A549 (cell line): ENCODE measurements at regions not wholly inside any gene's neighbourhood (a gene's known extent, or its start where the extent isn't known, plus 50 kb on each side); places are given as distances from the start of the nearest gene placed in this dataset.

Experiments
- BHLHE40 ChIP-seq: IDR thresholded peaks from 2 replicates; pipeline ENCODE4 v1.6.1; 2012; ENCODE audit warnings: low read depth, low read length, inconsistent platforms
- CBX2 ChIP-seq: fragments of 200-600 bp; sonication (generic); IDR thresholded peaks from 2 replicates; pipeline ENCODE4 v1.6.1; 2016; ENCODE audit warnings: low read depth, mild to moderate bottlenecking, borderline replicate concordance
- CBX8 ChIP-seq: fragments of 200-600 bp; sonication (generic); IDR thresholded peaks from 2 replicates; pipeline ENCODE4 v1.6.1; 2016
- CEBPB ChIP-seq, 2 experiments: fragments of >200 bp in 1 of 2; sonication (Bioruptor Twin) in 1 of 2; formaldehyde crosslinking in 1 of 2; IDR thresholded peaks; 2 replicates each; pipeline ENCODE4 v1.6.1; 2012 to 2016
- CHD4 ChIP-seq: fragments of 200-600 bp; sonication (generic); IDR thresholded peaks from 2 replicates; pipeline ENCODE4 v1.6.1; 2016; ENCODE audit warnings: antibody characterized with exemption, mild to moderate bottlenecking, borderline replicate concordance
- EP300 ChIP-seq, 2 experiments: fragments of >200 bp; sonication (Bioruptor Twin); formaldehyde crosslinking; IDR thresholded peaks; 2 replicates in 1 of 2; 3 replicates in 1 of 2; pipeline ENCODE4 v1.6.1; 2016 to 2017
- HDAC2 ChIP-seq: fragments of 200-600 bp; sonication (generic); IDR thresholded peaks from 2 replicates; pipeline ENCODE4 v1.6.1; 2016
- JUNB ChIP-seq: fragments of >200 bp; sonication (Bioruptor Twin); formaldehyde crosslinking; IDR thresholded peaks from 2 replicates; pipeline ENCODE4 v1.6.1; 2016
- MAX ChIP-seq: IDR thresholded peaks from 2 replicates; pipeline ENCODE4 v1.6.1; 2012
- POLR2AphosphoS2 ChIP-seq: conservative IDR thresholded peaks from 2 replicates; pipeline ENCODE4 v1.6.1; 2012; ENCODE audit warnings: low read length, improper control_type of control experiment, inconsistent platforms
- USF2 ChIP-seq: fragments of 450-650 bp; IDR thresholded peaks from 2 replicates; pipeline ENCODE4 v1.6.1; 2014; ENCODE audit warnings: antibody characterized with exemption
- ZNF302 ChIP-seq: fragments of 250-450 bp; sonication (Bioruptor Pico); IDR thresholded peaks from 2 replicates; pipeline ENCODE4 v1.9.0; 2021; ENCODE audit warnings: inconsistent platforms, mild to moderate bottlenecking, moderate library complexity
- TF ChIP-seq, protein P1 (sequence below): fragments of >200 bp; sonication (Bioruptor Twin); formaldehyde crosslinking; IDR thresholded peaks from 3 replicates; pipeline ENCODE4 v1.5.1; 2016
- TF ChIP-seq, protein P2 (sequence below): IDR thresholded peaks from 2 replicates; pipeline ENCODE4 v1.6.1; 2012

DNA sequence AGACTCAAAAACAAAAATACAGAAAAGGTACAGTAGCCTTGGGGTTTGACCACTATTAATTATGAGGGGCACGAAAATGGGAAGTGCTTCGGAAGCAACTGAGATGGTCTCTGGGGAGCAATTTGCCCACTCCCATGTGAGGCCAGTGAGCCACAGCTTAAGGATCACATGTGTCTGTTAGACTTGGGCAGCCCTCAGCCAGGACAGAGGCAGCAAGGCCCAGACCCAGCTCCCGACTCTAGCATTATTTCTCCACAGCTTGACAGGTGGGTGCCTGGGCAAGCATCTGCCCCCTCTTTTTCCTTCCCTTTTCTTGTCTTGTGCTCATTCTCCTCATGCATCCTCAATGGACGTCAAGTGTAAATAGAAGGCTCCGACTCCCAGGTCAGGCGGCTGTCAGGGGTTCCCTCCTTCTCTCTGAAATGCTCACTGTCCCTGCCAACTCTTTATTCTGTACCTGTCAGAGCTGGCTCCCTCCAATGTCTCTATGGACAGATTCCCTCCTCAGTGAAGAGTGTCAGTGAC is 137.0 kb upstream of the RCN1 start:
- TF ChIP-seq POLR2AphosphoS2 = no peak
- no peak for TF ChIP-seq EP300 (IDR thresholded peaks at IDR 0.05)
- TF ChIP-seq CBX8 = no peak
- TF ChIP-seq, protein P1, sequence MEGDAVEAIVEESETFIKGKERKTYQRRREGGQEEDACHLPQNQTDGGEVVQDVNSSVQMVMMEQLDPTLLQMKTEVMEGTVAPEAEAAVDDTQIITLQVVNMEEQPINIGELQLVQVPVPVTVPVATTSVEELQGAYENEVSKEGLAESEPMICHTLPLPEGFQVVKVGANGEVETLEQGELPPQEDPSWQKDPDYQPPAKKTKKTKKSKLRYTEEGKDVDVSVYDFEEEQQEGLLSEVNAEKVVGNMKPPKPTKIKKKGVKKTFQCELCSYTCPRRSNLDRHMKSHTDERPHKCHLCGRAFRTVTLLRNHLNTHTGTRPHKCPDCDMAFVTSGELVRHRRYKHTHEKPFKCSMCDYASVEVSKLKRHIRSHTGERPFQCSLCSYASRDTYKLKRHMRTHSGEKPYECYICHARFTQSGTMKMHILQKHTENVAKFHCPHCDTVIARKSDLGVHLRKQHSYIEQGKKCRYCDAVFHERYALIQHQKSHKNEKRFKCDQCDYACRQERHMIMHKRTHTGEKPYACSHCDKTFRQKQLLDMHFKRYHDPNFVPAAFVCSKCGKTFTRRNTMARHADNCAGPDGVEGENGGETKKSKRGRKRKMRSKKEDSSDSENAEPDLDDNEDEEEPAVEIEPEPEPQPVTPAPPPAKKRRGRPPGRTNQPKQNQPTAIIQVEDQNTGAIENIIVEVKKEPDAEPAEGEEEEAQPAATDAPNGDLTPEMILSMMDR = no peak
- no peak for TF ChIP-seq ZNF302 (CRISPR knock-in tag)
- TF ChIP-seq USF2 = no peak
- TF ChIP-seq JUNB = no peak
- TF ChIP-seq, protein P2, sequence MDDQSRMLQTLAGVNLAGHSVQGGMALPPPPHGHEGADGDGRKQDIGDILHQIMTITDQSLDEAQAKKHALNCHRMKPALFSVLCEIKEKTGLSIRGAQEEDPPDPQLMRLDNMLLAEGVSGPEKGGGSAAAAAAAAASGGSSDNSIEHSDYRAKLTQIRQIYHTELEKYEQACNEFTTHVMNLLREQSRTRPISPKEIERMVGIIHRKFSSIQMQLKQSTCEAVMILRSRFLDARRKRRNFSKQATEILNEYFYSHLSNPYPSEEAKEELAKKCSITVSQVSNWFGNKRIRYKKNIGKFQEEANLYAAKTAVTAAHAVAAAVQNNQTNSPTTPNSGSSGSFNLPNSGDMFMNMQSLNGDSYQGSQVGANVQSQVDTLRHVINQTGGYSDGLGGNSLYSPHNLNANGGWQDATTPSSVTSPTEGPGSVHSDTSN = no peak
- TF ChIP-seq MAX = no peak
- TF ChIP-seq CBX2 = no peak
- TF ChIP-seq HDAC2 = no peak
- TF ChIP-seq CHD4 = no peak
- no peak for TF ChIP-seq BHLHE40
- TF ChIP-seq CEBPB (IDR thresholded peaks at IDR 0.05) = no peak
